ENCODE measurements at regions not wholly inside any gene's neighbourhood (a gene's known extent, or its start where the extent isn't known, plus 50 kb on each side); places are given as distances from the start of the nearest gene placed in this dataset.

- Histone ChIP-seq H4K20me1 (ENCODE audit: control insufficient read depth, insufficient read depth, low read length, poor library complexity, severe bottlenecking) (no peaks in the 10 kb centered on the region), H3K4me1 (ENCODE audit: control insufficient read depth in 2 of 2, insufficient read depth in 2 of 2, low read length in 2 of 2) (no peaks in the 10 kb centered on the region), H3K9ac (ENCODE audit: low read length) (no peak overlapping the region), H3K27me3 (replicated peaks in 1 of 4; ENCODE audit: control extremely low read depth in 1 of 4, control insufficient read depth in 3 of 4, insufficient read depth in 4 of 4, low read length in 3 of 4) (no peaks in the 10 kb centered on the region), H3K9me3 (ENCODE audit: control extremely low read depth in 1 of 3, control insufficient read depth in 2 of 3, insufficient read depth in 1 of 3, low read length in 2 of 3) (no peaks in the 10 kb centered on the region), H3K4me2 (replicated peaks; ENCODE audit: low read depth, low read length, poor library complexity, severe bottlenecking) (no peak overlapping the region), H3K4me3 (ENCODE audit: control extremely low read depth in 1 of 5, extremely low read depth in 1 of 5, insufficient read depth in 1 of 5, low read depth in 2 of 5, low read length in 4 of 5) (no peak overlapping the region), H3K79me2 (ENCODE audit: control insufficient read depth, insufficient read depth, low read length) (no peaks in the 10 kb centered on the region), H2AFZ (ENCODE audit: insufficient read depth, low read depth, low read length, poor library complexity, severe bottlenecking) (no peak overlapping the region), H3K27ac (ENCODE audit: low read length in 2 of 2) (no peak overlapping the region), H3K36me3 (replicated peaks in 1 of 2; ENCODE audit: control extremely low read depth in 1 of 2, control insufficient read depth in 1 of 2, extremely low read depth in 1 of 2, insufficient read depth in 2 of 2, low read length in 1 of 2) (no peaks in the 10 kb centered on the region)
- Mint-ChIP-seq H3K9me3 (ENCODE audit: insufficient read depth) (no peaks in the 10 kb centered on the region), H3K4me3 (no peak overlapping the region), H3K27ac (no peak overlapping the region), H3K27me3 (peaks cover 3% of the 10 kb centered on the region), H3K4me1 (no peaks in the 10 kb centered on the region)
- POLR2A ChIA-PET: no interaction called here
- WGBS (ENCODE audit: insufficient coverage): no CpG with 5 or more reads among the region's 4 CpGs
- ATAC-seq (ENCODE audit: low read depth): no peak
- intact Hi-C loops (cut with micrococcal nuclease): no loop called here
- CTCF ChIA-PET: interaction anchor here (0.8 to 1.6 kb wide), 3 partner anchors 17 to 769 kb away, joined by 3 to 4 read pairs (median 3); no protein-coding TSS in a partner anchor
- peak; percentile 7 for DNase-seq
- TF ChIP-seq EZH2 (IDR thresholded peaks at IDR 0.05; ENCODE audit: borderline replicate concordance, insufficient read depth, low read depth, low read length, poor library complexity, severe bottlenecking) (no peak), CTCF (IDR thresholded peaks at IDR 0.05) (peak; percentile 69)
Observed at GRCh38 chr6:100099189-100100074, 105.4 kb upstream of the MCHR2 start.

GRCh38 chr6:100096936-100097335 is 102.9 kb upstream of the MCHR2 start:
- Mint-ChIP-seq H3K27ac (no peak overlapping the region), H3K27me3 (no peaks in the 10 kb centered on the region), H3K4me3 (no peak overlapping the region), H3K4me1 (no peaks in the 10 kb centered on the region), H3K9me3 (ENCODE audit: insufficient read depth) (no peaks in the 10 kb centered on the region)
- H3K9me3 ChIP-seq (ENCODE audit: control extremely low read depth in 1 of 3, control insufficient read depth in 2 of 3, insufficient read depth in 1 of 3, low read length in 2 of 3): no peaks in the 10 kb centered on the region
- no peaks in the 10 kb centered on the region for H3K4me1 ChIP-seq (ENCODE audit: control insufficient read depth in 2 of 2, insufficient read depth in 2 of 2, low read length in 2 of 2)
- ChIA-PET CTCF (interaction anchor here (0.6 to 1.4 kb wide), 3 partner anchors 9 to 104 kb away, joined by 3 to 4 read pairs (median 3); no protein-coding TSS in a partner anchor), POLR2A (no interaction called here)
- H3K36me3 ChIP-seq (replicated peaks in 1 of 2; ENCODE audit: control extremely low read depth in 1 of 2, control insufficient read depth in 1 of 2, extremely low read depth in 1 of 2, insufficient read depth in 2 of 2, low read length in 1 of 2): no peaks in the 10 kb centered on the region
- H3K4me2 ChIP-seq (replicated peaks; ENCODE audit: low read depth, low read length, poor library complexity, severe bottlenecking): no peak overlapping the region
- H3K4me3 ChIP-seq (ENCODE audit: control extremely low read depth in 1 of 5, extremely low read depth in 1 of 5, insufficient read depth in 1 of 5, low read depth in 2 of 5, low read length in 4 of 5): no peak overlapping the region
- intact Hi-C loops (cut with micrococcal nuclease): no loop called here
- DNase-seq (no peak), ATAC-seq (ENCODE audit: low read depth) (no peak)
- no peaks in the 10 kb centered on the region for H3K27me3 ChIP-seq (replicated peaks in 1 of 4; ENCODE audit: control extremely low read depth in 1 of 4, control insufficient read depth in 3 of 4, insufficient read depth in 4 of 4, low read length in 3 of 4)
- H3K9ac ChIP-seq (ENCODE audit: low read length): no peak overlapping the region
- H2AFZ ChIP-seq (ENCODE audit: insufficient read depth, low read depth, low read length, poor library complexity, severe bottlenecking): no peak overlapping the region
- no peaks in the 10 kb centered on the region for H4K20me1 ChIP-seq (ENCODE audit: control insufficient read depth, insufficient read depth, low read length, poor library complexity, severe bottlenecking)
- TF ChIP-seq EZH2 (IDR thresholded peaks at IDR 0.05; ENCODE audit: borderline replicate concordance, insufficient read depth, low read depth, low read length, poor library complexity, severe bottlenecking) (no peak), CTCF (IDR thresholded peaks at IDR 0.05) (no peak)
- H3K27ac ChIP-seq (ENCODE audit: low read length in 2 of 2): no peak overlapping the region
- H3K79me2 ChIP-seq (ENCODE audit: control insufficient read depth, insufficient read depth, low read length): no peaks in the 10 kb centered on the region
